Mucosa of descending colon (tissue), 3 donors: ENCODE measurements at regions not wholly inside any gene's neighbourhood (a gene's known extent, or its start where the extent isn't known, plus 50 kb on each side); places are given as distances from the start of the nearest gene placed in this dataset.

Experiments used
- ATAC-seq: fragments of 200-7000 bp; cut with Tn5 transposase; one replicate; pipeline ENCODE4 v1.9.1; 2020; ENCODE audit warnings: mild to moderate bottlenecking, moderate library complexity
- DNase-seq, 3 donors: peaks; one replicate each; pipeline ENCODE4 v3.0.0-alpha.2; 2020
- H3K36me3 ChIP-seq: fragments of 200-600 bp; one replicate; pipeline ENCODE4 v1.8.0; 2021; ENCODE audit warnings: low read depth, mild to moderate bottlenecking
- H3K4me1 ChIP-seq: fragments of 200-600 bp; one replicate; pipeline ENCODE4 v1.8.0; 2021; ENCODE audit warnings: low read depth, mild to moderate bottlenecking
- H3K4me3 ChIP-seq: fragments of 200-600 bp; one replicate; pipeline ENCODE4 v1.8.0; 2021; ENCODE audit warnings: mild to moderate bottlenecking
- H3K9me3 ChIP-seq: fragments of 200-600 bp; one replicate; pipeline ENCODE4 v1.8.0; 2021; ENCODE audit warnings: mild to moderate bottlenecking
- CTCF ChIP-seq: fragments of 200-600 bp; IDR thresholded peaks from one replicate; pipeline ENCODE4 v1.8.0; 2022; ENCODE audit warnings: antibody characterized with exemption, mild to moderate bottlenecking
- intact Hi-C, 2 donors: fragments of 100-400 bp; cut with DNase I in 1 of 2; cut with micrococcal nuclease in 1 of 2; formaldehyde crosslinking; loops; one replicate each; pipeline versions ENCODE4 v1.11.0 to v1.11.1; 2022; cut with DNase I, micrococcal nuclease
- donor health status: DM: no; HTN: no; CAD: no; lungs with moderate emphysema.
- donor health status: DM: no; HTN: no; CAD: no.
- donor health status: DM: no; HTN: yes; CAD: no.

- ATAC-seq: no peak
- Histone ChIP-seq H3K4me1 (no peaks in the 10 kb centered on the region), H3K9me3 (no peaks in the 10 kb centered on the region), H3K4me3 (no peak overlapping the region), H3K36me3 (no peaks in the 10 kb centered on the region)
- no peak for TF ChIP-seq CTCF
- intact Hi-C loops: no loop called here
- DNase-seq: no peak
These were observed 277.0 kb upstream of the B3GALT2 start for GRCh38 chr1:193463326-193463932.

- Histone ChIP-seq H3K9me3 (no peaks in the 10 kb centered on the region), H3K4me1 (no peaks in the 10 kb centered on the region), H3K36me3 (no peaks in the 10 kb centered on the region), H3K4me3 (no peak overlapping the region)
- no peak for DNase-seq
- peak; percentile 55 for ATAC-seq
- TF ChIP-seq CTCF: no peak
- intact Hi-C loops: no loop called here
These were observed 276.4 kb upstream of the B3GALT2 start for GRCh38 chr1:193462629-193463320.

- ATAC-seq (peak; percentile 58), DNase-seq (no peak)
- Histone ChIP-seq H3K9me3 (no peaks in the 10 kb centered on the region), H3K36me3 (no peaks in the 10 kb centered on the region), H3K4me3 (no peak overlapping the region), H3K4me1 (no peaks in the 10 kb centered on the region)
- intact Hi-C loops: no loop called here
- TF ChIP-seq CTCF: no peak
These were observed 272.2 kb upstream of the B3GALT2 start for GRCh38 chr1:193458628-193459027.

- intact Hi-C loops: no loop called here
- no peak for TF ChIP-seq CTCF
- H3K9me3 ChIP-seq: no peaks in the 10 kb centered on the region
- DNase-seq: no peak
- H3K4me3 ChIP-seq: no peak overlapping the region
- H3K4me1 ChIP-seq: no peaks in the 10 kb centered on the region
- peak; percentile 34 for ATAC-seq
- H3K36me3 ChIP-seq: no peaks in the 10 kb centered on the region
These were observed 271.3 kb upstream of the B3GALT2 start for GRCh38 chr1:193457676-193458075.

- Histone ChIP-seq H3K4me3 (no peak overlapping the region), H3K36me3 (no peaks in the 10 kb centered on the region), H3K4me1 (no peaks in the 10 kb centered on the region), H3K9me3 (no peaks in the 10 kb centered on the region)
- intact Hi-C loops: no loop called here
- TF ChIP-seq CTCF: no peak
- ATAC-seq (no peak), DNase-seq (no peak)
These were observed 270.4 kb upstream of the B3GALT2 start for GRCh38 chr1:193456811-193457280.
